ENCODE measurements at regions not wholly inside any gene's neighbourhood (a gene's known extent, or its start where the extent isn't known, plus 50 kb on each side); places are given as distances from the start of the nearest gene placed in this dataset.

- no peak for TF ChIP-seq CTCF (IDR thresholded peaks at IDR 0.05; ENCODE audit: low read depth, low read length)
- no peak for TF ChIP-seq EZH2phosphoT487 (IDR thresholded peaks at IDR 0.05; ENCODE audit: low read depth)
Observed at GRCh38 chr13:106122234-106122633, 413.2 kb downstream of the EFNB2 start.

All from OCI-LY3 (cell line).